Calu3 (cell line): ENCODE measurements at regions not wholly inside any gene's neighbourhood (a gene's known extent, or its start where the extent isn't known, plus 50 kb on each side); places are given as distances from the start of the nearest gene placed in this dataset.

Source experiments
- BruUV-seq: library from RNA; stranded (reverse); fragments of 400-500 nt; replicated peaks from 2 replicates; lab custom pipeline; 2021; lab: Mats Ljungman, UMichigan
- CTCF ChIA-PET: fragments of 300-600 bp; sonication (Branson Sonifier 250); formaldehyde crosslinking; loops from one replicate; lab custom pipeline; 2022; ENCODE audit warnings: antibody characterized with exemption; lab: Charles Lee
- DNase-seq: peaks from one replicate; pipeline ENCODE4 v3.0.0; 2022
- H3K27ac Mint-ChIP-seq: one replicate; pipeline ENCODE4 v1.8.0; 2022; ENCODE audit warnings: mixed read lengths; ENCODE audit not compliant: unreplicated experiment
- H3K27me3 Mint-ChIP-seq: one replicate; pipeline ENCODE4 v1.8.0; 2022; ENCODE audit warnings: mixed read lengths; ENCODE audit not compliant: unreplicated experiment
- H3K36me3 Mint-ChIP-seq: one replicate; pipeline ENCODE4 v1.8.0; 2022; ENCODE audit warnings: mild to moderate bottlenecking, moderate library complexity, mixed read lengths; ENCODE audit not compliant: insufficient read depth, unreplicated experiment
- H3K4me1 Mint-ChIP-seq: one replicate; pipeline ENCODE4 v1.8.0; 2022; ENCODE audit warnings: mild to moderate bottlenecking, low read depth, mixed read lengths; ENCODE audit not compliant: unreplicated experiment
- H3K4me3 Mint-ChIP-seq: one replicate; pipeline ENCODE4 v1.8.0; 2022; ENCODE audit warnings: mild to moderate bottlenecking, low read depth, moderate library complexity, mixed read lengths; ENCODE audit not compliant: unreplicated experiment
- H3K9me3 Mint-ChIP-seq: one replicate; pipeline ENCODE4 v1.8.0; 2022; ENCODE audit warnings: low read depth, mixed read lengths; ENCODE audit not compliant: unreplicated experiment
- intact Hi-C: fragments of 100-400 bp; cut with micrococcal nuclease; formaldehyde crosslinking; loops from one replicate; pipeline ENCODE4 v1.10.0; 2022; ENCODE audit not compliant: unreplicated experiment
- TF ChIP-seq, protein P1 (sequence below): fragments of 200-600 bp; IDR thresholded peaks from one replicate; pipeline ENCODE4 v1.8.0; 2022; ENCODE audit warnings: antibody characterized with exemption; ENCODE audit not compliant: unreplicated experiment

DNA sequence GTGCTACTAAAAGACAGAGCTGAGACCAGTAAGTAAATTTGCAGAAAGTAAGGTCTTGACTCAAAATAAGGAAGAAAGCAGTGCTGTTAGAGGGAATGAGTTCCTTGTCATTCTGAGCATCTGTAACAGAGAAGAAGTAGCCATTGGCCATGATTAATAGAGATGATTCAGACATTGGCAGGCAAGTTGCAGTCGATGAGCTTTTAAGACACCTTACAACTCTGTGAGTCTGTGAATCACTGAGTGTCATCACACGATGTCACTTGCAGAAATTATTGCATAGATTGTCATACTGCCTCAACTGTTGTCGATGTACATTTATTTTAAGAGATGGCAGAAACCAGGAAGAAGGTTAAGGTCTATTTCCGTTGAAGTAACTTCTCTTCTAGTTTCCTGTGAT lies 201.1 kb upstream of the CDH13 start:
- no peaks in the 10 kb centered on the region for H3K9me3 Mint-ChIP-seq
- H3K36me3 Mint-ChIP-seq, result no peaks in the 10 kb centered on the region
- no peak overlapping the region for H3K27ac Mint-ChIP-seq
- TF ChIP-seq, protein P1, sequence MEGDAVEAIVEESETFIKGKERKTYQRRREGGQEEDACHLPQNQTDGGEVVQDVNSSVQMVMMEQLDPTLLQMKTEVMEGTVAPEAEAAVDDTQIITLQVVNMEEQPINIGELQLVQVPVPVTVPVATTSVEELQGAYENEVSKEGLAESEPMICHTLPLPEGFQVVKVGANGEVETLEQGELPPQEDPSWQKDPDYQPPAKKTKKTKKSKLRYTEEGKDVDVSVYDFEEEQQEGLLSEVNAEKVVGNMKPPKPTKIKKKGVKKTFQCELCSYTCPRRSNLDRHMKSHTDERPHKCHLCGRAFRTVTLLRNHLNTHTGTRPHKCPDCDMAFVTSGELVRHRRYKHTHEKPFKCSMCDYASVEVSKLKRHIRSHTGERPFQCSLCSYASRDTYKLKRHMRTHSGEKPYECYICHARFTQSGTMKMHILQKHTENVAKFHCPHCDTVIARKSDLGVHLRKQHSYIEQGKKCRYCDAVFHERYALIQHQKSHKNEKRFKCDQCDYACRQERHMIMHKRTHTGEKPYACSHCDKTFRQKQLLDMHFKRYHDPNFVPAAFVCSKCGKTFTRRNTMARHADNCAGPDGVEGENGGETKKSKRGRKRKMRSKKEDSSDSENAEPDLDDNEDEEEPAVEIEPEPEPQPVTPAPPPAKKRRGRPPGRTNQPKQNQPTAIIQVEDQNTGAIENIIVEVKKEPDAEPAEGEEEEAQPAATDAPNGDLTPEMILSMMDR, result no peak
- DNase-seq, result no peak
- intact Hi-C loops, result no loop called here
- no peaks in the 10 kb centered on the region for H3K4me1 Mint-ChIP-seq
- CTCF ChIA-PET, result no interaction called here
- H3K4me3 Mint-ChIP-seq, result no peak overlapping the region
- peaks cover 13% of the 10 kb centered on the region for H3K27me3 Mint-ChIP-seq
- no TSS peak for BruUV-seq

DNA sequence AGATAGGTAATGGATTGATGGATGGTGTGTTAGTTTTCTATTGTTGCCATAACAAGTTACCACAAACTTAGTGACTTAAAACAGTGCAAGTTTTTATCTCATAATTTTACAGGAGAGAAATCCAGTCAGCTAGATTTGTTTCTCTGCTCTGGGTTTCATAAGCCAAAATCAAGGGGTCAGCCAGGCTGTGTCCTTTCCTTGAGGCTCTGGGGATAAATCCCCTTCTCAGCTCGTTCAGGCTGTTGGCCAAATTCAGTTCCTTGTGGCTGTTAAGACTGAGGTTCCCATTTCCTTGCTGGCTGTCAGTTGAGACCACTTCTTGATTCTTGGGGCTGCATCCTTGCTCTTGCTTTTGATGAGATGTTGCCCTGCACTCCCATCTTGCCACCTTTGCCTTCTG lies 204.9 kb upstream of the CDH13 start:
- no peak overlapping the region for H3K27ac Mint-ChIP-seq
- no peaks in the 10 kb centered on the region for H3K9me3 Mint-ChIP-seq
- no peaks in the 10 kb centered on the region for H3K36me3 Mint-ChIP-seq

GRCh38 chr16:82419332-82419731 lies 207.4 kb upstream of the CDH13 start:
- DNase-seq, result no peak
- H3K4me1 Mint-ChIP-seq, result no peaks in the 10 kb centered on the region
- peaks cover 20% of the 10 kb centered on the region for H3K27me3 Mint-ChIP-seq
- TF ChIP-seq, protein P1, result no peak
- H3K9me3 Mint-ChIP-seq, result no peaks in the 10 kb centered on the region
- no peak overlapping the region for H3K4me3 Mint-ChIP-seq
- intact Hi-C loops, result no loop called here
- CTCF ChIA-PET, result no interaction called here
- H3K36me3 Mint-ChIP-seq, result no peaks in the 10 kb centered on the region
- BruUV-seq, result no TSS peak
- H3K27ac Mint-ChIP-seq, result no peak overlapping the region

More for the DNA sequence above, 204.9 kb upstream of the CDH13 start:
- no peak for DNase-seq
- Mint-ChIP-seq H3K27me3 (peaks cover 29% of the 10 kb centered on the region), H3K4me1 (no peaks in the 10 kb centered on the region), H3K4me3 (no peak overlapping the region)
- TF ChIP-seq, protein P1, result no peak
- intact Hi-C loops, result no loop called here
- no TSS peak for BruUV-seq
- CTCF ChIA-PET, result no interaction called here

DNA sequence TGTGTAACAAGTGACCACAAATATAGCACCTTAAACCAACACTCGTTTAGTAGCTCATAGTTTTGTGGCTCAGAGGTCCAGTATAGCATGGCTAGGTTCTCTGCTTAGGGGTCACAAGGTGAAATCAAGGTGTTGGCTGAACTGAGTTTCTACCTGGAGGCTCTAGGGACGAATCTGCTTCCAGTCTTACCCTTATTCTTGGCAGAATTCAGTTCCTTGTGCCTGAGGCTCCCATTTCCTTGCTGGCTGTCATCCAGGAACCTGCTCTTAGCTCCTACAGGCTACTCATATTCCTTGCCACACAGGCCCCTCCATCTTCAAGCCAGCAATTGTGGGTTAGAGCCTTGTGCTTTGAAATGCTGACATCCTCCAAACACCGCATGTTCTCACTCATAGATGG lies 212.3 kb upstream of the CDH13 start:
- H3K4me1 Mint-ChIP-seq, result no peaks in the 10 kb centered on the region
- no TSS peak for BruUV-seq

More for the DNA sequence above, 212.3 kb upstream of the CDH13 start:
- DNase-seq, result no peak
- Mint-ChIP-seq H3K9me3 (no peaks in the 10 kb centered on the region), H3K27me3 (peaks cover 30% of the 10 kb centered on the region), H3K4me3 (no peak overlapping the region), H3K27ac (no peak overlapping the region), H3K36me3 (no peaks in the 10 kb centered on the region)
- CTCF ChIA-PET, result no interaction called here
- TF ChIP-seq, protein P1, result no peak
- intact Hi-C loops, result no loop called here
